ENCODE measurements at regions not wholly inside any gene's neighbourhood (a gene's known extent, or its start where the extent isn't known, plus 50 kb on each side); places are given as distances from the start of the nearest gene placed in this dataset.

DNA sequence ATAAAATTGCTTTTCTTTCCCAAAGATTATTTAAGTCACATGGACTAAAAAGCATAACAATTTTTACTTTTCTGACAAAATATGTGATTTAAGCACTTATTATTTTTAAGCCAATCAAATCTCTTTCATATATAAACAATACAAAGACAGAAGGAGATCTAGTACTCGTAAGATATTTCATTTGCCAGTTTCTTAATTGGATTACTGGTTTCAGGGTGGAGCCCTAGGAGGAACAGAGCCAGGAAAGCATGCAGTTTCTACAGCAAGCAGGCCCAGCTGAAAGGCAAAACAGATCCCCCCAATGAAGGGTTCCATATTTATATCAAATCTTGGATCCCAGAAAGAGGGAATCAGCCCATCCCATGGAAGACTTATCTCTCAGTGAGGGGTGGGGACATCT, 177.0 kb downstream of the KIF18A start:
- no peak for TF ChIP-seq EZH2 (IDR thresholded peaks at IDR 0.05; ENCODE audit: low read length, missing control alignments)
- TF ChIP-seq, protein P1, sequence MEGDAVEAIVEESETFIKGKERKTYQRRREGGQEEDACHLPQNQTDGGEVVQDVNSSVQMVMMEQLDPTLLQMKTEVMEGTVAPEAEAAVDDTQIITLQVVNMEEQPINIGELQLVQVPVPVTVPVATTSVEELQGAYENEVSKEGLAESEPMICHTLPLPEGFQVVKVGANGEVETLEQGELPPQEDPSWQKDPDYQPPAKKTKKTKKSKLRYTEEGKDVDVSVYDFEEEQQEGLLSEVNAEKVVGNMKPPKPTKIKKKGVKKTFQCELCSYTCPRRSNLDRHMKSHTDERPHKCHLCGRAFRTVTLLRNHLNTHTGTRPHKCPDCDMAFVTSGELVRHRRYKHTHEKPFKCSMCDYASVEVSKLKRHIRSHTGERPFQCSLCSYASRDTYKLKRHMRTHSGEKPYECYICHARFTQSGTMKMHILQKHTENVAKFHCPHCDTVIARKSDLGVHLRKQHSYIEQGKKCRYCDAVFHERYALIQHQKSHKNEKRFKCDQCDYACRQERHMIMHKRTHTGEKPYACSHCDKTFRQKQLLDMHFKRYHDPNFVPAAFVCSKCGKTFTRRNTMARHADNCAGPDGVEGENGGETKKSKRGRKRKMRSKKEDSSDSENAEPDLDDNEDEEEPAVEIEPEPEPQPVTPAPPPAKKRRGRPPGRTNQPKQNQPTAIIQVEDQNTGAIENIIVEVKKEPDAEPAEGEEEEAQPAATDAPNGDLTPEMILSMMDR (conservative IDR thresholded peaks at IDR 0.05 in 1 of 2, IDR thresholded peaks at IDR 0.05 in 1 of 2; ENCODE audit: low read depth in 1 of 2, low read length in 2 of 2) = no peak

All from fibroblast of lung (primary cell).